ENCODE measurements at regions not wholly inside any gene's neighbourhood (a gene's known extent, or its start where the extent isn't known, plus 50 kb on each side); places are given as distances from the start of the nearest gene placed in this dataset.

DNA sequence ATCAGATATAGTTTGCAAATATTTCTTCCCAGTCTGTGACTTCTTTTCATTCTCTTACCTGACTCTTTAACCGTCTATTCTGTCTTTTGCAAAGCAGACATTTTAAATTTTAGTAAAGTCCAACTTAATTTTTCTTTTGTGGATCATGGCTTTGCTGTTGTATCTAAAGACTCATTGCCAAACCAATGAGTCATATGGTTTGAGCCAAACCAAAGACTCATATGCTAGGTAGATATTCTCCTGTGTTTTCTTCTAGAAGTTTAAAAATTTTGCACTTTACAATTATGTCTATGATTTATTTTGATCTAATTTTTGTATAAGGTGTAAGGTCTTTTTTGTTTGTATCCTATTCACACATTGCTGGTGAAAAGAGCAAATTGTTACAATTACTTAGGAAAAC is 446.8 kb downstream of the ANKRD50 start:
- no peaks in the 10 kb centered on the region for H3K4me1 ChIP-seq (ENCODE audit: control insufficient read depth in 2 of 2, insufficient read depth in 2 of 2, low read length in 2 of 2)
- no peak for ATAC-seq (ENCODE audit: low read depth)
- intact Hi-C loops (cut with micrococcal nuclease) = no loop called here

DNA sequence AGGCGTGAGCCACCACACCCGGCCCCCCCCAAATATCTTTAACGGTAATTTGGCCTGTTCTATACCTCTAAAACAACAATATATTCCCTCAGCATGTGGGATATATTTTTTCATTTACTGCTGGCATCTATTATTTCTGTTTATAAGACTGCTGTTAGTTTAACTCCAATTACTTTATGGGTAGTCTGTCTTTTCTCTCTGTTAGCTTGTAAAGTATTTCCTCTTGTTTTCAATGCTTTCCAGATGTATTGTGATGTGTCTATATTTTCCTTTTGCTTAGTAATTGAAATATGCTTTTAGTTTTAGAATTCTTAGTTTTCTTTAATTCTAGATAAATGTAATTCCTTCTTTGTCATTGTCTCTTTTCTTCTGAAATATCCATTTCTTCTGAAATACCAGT is 445.8 kb downstream of the ANKRD50 start:
- H3K27me3 ChIP-seq (replicated peaks in 1 of 4; ENCODE audit: control extremely low read depth in 1 of 4, control insufficient read depth in 3 of 4, insufficient read depth in 4 of 4, low read length in 3 of 4) = no peaks in the 10 kb centered on the region
- H3K27ac ChIP-seq (ENCODE audit: low read length in 2 of 2) = no peak overlapping the region
- TF ChIP-seq, protein P1, sequence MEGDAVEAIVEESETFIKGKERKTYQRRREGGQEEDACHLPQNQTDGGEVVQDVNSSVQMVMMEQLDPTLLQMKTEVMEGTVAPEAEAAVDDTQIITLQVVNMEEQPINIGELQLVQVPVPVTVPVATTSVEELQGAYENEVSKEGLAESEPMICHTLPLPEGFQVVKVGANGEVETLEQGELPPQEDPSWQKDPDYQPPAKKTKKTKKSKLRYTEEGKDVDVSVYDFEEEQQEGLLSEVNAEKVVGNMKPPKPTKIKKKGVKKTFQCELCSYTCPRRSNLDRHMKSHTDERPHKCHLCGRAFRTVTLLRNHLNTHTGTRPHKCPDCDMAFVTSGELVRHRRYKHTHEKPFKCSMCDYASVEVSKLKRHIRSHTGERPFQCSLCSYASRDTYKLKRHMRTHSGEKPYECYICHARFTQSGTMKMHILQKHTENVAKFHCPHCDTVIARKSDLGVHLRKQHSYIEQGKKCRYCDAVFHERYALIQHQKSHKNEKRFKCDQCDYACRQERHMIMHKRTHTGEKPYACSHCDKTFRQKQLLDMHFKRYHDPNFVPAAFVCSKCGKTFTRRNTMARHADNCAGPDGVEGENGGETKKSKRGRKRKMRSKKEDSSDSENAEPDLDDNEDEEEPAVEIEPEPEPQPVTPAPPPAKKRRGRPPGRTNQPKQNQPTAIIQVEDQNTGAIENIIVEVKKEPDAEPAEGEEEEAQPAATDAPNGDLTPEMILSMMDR (IDR thresholded peaks at IDR 0.05) = no peak
- no peak for TF ChIP-seq EZH2 (IDR thresholded peaks at IDR 0.05; ENCODE audit: borderline replicate concordance, insufficient read depth, low read depth, low read length, poor library complexity, severe bottlenecking)
- DNase-seq = no peak
- ATAC-seq (ENCODE audit: low read depth) = no peak
- H3K4me2 ChIP-seq (replicated peaks; ENCODE audit: low read depth, low read length, poor library complexity, severe bottlenecking) = no peak overlapping the region
- H3K36me3 ChIP-seq (replicated peaks in 1 of 2; ENCODE audit: control extremely low read depth in 1 of 2, control insufficient read depth in 1 of 2, extremely low read depth in 1 of 2, insufficient read depth in 2 of 2, low read length in 1 of 2) = no peaks in the 10 kb centered on the region
- no peak overlapping the region for H2AFZ ChIP-seq (ENCODE audit: insufficient read depth, low read depth, low read length, poor library complexity, severe bottlenecking)
- intact Hi-C loops (cut with micrococcal nuclease) = no loop called here
- CTCF ChIA-PET = no interaction called here
- Mint-ChIP-seq H3K9me3 (ENCODE audit: insufficient read depth) (no peaks in the 10 kb centered on the region), H3K4me1 (no peaks in the 10 kb centered on the region), H3K4me3 (no peak overlapping the region), H3K27me3 (no peaks in the 10 kb centered on the region), H3K27ac (no peak overlapping the region)
- no peaks in the 10 kb centered on the region for H4K20me1 ChIP-seq (ENCODE audit: control insufficient read depth, insufficient read depth, low read length, poor library complexity, severe bottlenecking)
- H3K4me3 ChIP-seq (ENCODE audit: control extremely low read depth in 1 of 5, extremely low read depth in 1 of 5, insufficient read depth in 1 of 5, low read depth in 2 of 5, low read length in 4 of 5) = no peak overlapping the region
- no CpG with 5 or more reads among the region's 3 CpGs for WGBS (ENCODE audit: insufficient coverage)
- H3K9ac ChIP-seq (ENCODE audit: low read length) = no peak overlapping the region
- POLR2A ChIA-PET = no interaction called here
- no peaks in the 10 kb centered on the region for H3K4me1 ChIP-seq (ENCODE audit: control insufficient read depth in 2 of 2, insufficient read depth in 2 of 2, low read length in 2 of 2)
- H3K9me3 ChIP-seq (ENCODE audit: control extremely low read depth in 1 of 3, control insufficient read depth in 2 of 3, insufficient read depth in 1 of 3, low read length in 2 of 3) = no peaks in the 10 kb centered on the region
- no peaks in the 10 kb centered on the region for H3K79me2 ChIP-seq (ENCODE audit: control insufficient read depth, insufficient read depth, low read length)

More for the DNA sequence above, 446.8 kb downstream of the ANKRD50 start:
- no peaks in the 10 kb centered on the region for H4K20me1 ChIP-seq (ENCODE audit: control insufficient read depth, insufficient read depth, low read length, poor library complexity, severe bottlenecking)
- H3K4me3 ChIP-seq (ENCODE audit: control extremely low read depth in 1 of 5, extremely low read depth in 1 of 5, insufficient read depth in 1 of 5, low read depth in 2 of 5, low read length in 4 of 5) = no peak overlapping the region
- H3K27me3 ChIP-seq (replicated peaks in 1 of 4; ENCODE audit: control extremely low read depth in 1 of 4, control insufficient read depth in 3 of 4, insufficient read depth in 4 of 4, low read length in 3 of 4) = no peaks in the 10 kb centered on the region
- WGBS (ENCODE audit: insufficient coverage) = no CpG with 5 or more reads among the region's 1 CpG
- Mint-ChIP-seq H3K4me3 (no peak overlapping the region), H3K9me3 (ENCODE audit: insufficient read depth) (no peaks in the 10 kb centered on the region), H3K27me3 (no peaks in the 10 kb centered on the region), H3K4me1 (no peaks in the 10 kb centered on the region), H3K27ac (no peak overlapping the region)
- H3K27ac ChIP-seq (ENCODE audit: low read length in 2 of 2) = no peak overlapping the region
- no peaks in the 10 kb centered on the region for H3K79me2 ChIP-seq (ENCODE audit: control insufficient read depth, insufficient read depth, low read length)
- no peaks in the 10 kb centered on the region for H3K36me3 ChIP-seq (replicated peaks in 1 of 2; ENCODE audit: control extremely low read depth in 1 of 2, control insufficient read depth in 1 of 2, extremely low read depth in 1 of 2, insufficient read depth in 2 of 2, low read length in 1 of 2)
- no peak overlapping the region for H2AFZ ChIP-seq (ENCODE audit: insufficient read depth, low read depth, low read length, poor library complexity, severe bottlenecking)
- TF ChIP-seq, protein P1 (IDR thresholded peaks at IDR 0.05) = no peak
- no peak for TF ChIP-seq EZH2 (IDR thresholded peaks at IDR 0.05; ENCODE audit: borderline replicate concordance, insufficient read depth, low read depth, low read length, poor library complexity, severe bottlenecking)
- no peak overlapping the region for H3K9ac ChIP-seq (ENCODE audit: low read length)
- POLR2A ChIA-PET = no interaction called here
- no peaks in the 10 kb centered on the region for H3K9me3 ChIP-seq (ENCODE audit: control extremely low read depth in 1 of 3, control insufficient read depth in 2 of 3, insufficient read depth in 1 of 3, low read length in 2 of 3)
- no peak for DNase-seq
- H3K4me2 ChIP-seq (replicated peaks; ENCODE audit: low read depth, low read length, poor library complexity, severe bottlenecking) = no peak overlapping the region
- CTCF ChIA-PET = no interaction called here

Data from B cell (primary cell).